SK-N-MC (cell line): ENCODE measurements at regions not wholly inside any gene's neighbourhood (a gene's known extent, or its start where the extent isn't known, plus 50 kb on each side); places are given as distances from the start of the nearest gene placed in this dataset.

Source experiments
- EZH2 ChIP-seq: fragments of 200-600 bp; sonication (generic); IDR thresholded peaks from one replicate; pipeline ENCODE4 v1.6.1; 2017; ENCODE audit warnings: antibody characterized with exemption
- POLR2AphosphoS5 ChIP-seq: IDR thresholded peaks from 2 replicates; pipeline ENCODE4 v1.6.1; 2012; ENCODE audit warnings: mild to moderate bottlenecking, low read depth, low read length, borderline replicate concordance

GRCh38 chr5:14068136-14068535, 75.0 kb upstream of the TRIO start:
- TF ChIP-seq EZH2 (no peak), POLR2AphosphoS5 (no peak)
